HEK293 (cell line): ENCODE measurements at regions not wholly inside any gene's neighbourhood (a gene's known extent, or its start where the extent isn't known, plus 50 kb on each side); places are given as distances from the start of the nearest gene placed in this dataset.

Experiments used
- ZNF341 ChIP-seq: fragments of 450-650 bp; formaldehyde crosslinking; IDR thresholded peaks from 2 replicates; pipeline ENCODE4; 2016; ENCODE audit warnings: low read depth, missing biosample characterization, missing genetic modification characterization
- ZNF639 ChIP-seq: fragments of 450-650 bp; formaldehyde crosslinking; IDR thresholded peaks from 2 replicates; pipeline ENCODE4 v1.5.1; 2016; ENCODE audit warnings: missing biosample characterization, missing genetic modification characterization
- ZNF843 ChIP-seq: fragments of 450-650 bp; formaldehyde crosslinking; IDR thresholded peaks from 2 replicates; pipeline ENCODE4 v1.5.1; 2016; ENCODE audit warnings: missing biosample characterization, missing genetic modification characterization
- TF ChIP-seq, protein P1 (sequence below): fragments of 450-650 bp; formaldehyde crosslinking; IDR thresholded peaks from 2 replicates; pipeline ENCODE4 v1.5.1; 2016; ENCODE audit warnings: missing biosample characterization, missing genetic modification characterization

DNA sequence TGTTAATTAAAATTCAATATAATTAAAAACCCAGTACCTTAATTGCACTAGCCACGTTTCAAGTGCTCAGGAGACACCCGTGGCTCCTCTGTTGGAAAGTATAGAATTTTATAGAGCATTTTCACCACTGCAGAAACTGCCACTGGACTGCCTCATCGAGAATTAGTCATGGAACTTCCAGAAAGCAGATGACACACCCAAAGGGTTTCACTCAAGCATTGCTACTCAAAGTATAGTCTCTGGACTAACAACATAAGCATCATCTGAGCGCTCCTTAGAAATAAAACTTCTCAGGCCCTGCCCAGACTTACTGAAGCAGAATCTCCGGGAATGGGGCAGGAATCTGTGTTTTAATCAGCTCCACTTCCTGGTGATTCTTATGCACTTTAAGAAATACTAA lies 63.5 kb upstream of the GPR139 start:
- TF ChIP-seq ZNF639 (no peak), ZNF843 (no peak), ZNF341 (no peak)
- TF ChIP-seq, protein P1, sequence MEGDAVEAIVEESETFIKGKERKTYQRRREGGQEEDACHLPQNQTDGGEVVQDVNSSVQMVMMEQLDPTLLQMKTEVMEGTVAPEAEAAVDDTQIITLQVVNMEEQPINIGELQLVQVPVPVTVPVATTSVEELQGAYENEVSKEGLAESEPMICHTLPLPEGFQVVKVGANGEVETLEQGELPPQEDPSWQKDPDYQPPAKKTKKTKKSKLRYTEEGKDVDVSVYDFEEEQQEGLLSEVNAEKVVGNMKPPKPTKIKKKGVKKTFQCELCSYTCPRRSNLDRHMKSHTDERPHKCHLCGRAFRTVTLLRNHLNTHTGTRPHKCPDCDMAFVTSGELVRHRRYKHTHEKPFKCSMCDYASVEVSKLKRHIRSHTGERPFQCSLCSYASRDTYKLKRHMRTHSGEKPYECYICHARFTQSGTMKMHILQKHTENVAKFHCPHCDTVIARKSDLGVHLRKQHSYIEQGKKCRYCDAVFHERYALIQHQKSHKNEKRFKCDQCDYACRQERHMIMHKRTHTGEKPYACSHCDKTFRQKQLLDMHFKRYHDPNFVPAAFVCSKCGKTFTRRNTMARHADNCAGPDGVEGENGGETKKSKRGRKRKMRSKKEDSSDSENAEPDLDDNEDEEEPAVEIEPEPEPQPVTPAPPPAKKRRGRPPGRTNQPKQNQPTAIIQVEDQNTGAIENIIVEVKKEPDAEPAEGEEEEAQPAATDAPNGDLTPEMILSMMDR (tag by site-specific recombination) = no peak
